GM12878 (cell line): ENCODE measurements at regions not wholly inside any gene's neighbourhood (a gene's known extent, or its start where the extent isn't known, plus 50 kb on each side); places are given as distances from the start of the nearest gene placed in this dataset.

Experiments
- CBX5 ChIP-seq: sonication (generic); IDR thresholded peaks from 2 replicates; pipeline ENCODE4 v1.6.1; 2016; ENCODE audit warnings: low read depth, moderate library complexity, mild to moderate bottlenecking, inconsistent platforms
- CUX1 ChIP-seq: IDR thresholded peaks from 2 replicates; pipeline ENCODE4 v1.6.1; 2012; ENCODE audit warnings: improper control_type of control experiment, low read depth, low read length; ENCODE audit not compliant: insufficient replicate concordance
- ETV6 ChIP-seq, 2 experiments: fragments of 450-650 bp in 1 of 2; IDR thresholded peaks in 1 of 2; conservative IDR thresholded peaks in 1 of 2; 2 replicates each; pipeline ENCODE4 v1.6.1; 2014; ENCODE audit warnings: antibody characterized with exemption in 1 of 2, borderline replicate concordance in 1 of 2, low read depth in 1 of 2, mild to moderate bottlenecking in 1 of 2, moderate library complexity in 1 of 2
- FOXM1 ChIP-seq: IDR thresholded peaks from 2 replicates; pipeline ENCODE4 v1.6.1; 2012; ENCODE audit warnings: low read depth, mild to moderate bottlenecking, inconsistent platforms, low read length, moderate library complexity
- KDM1A ChIP-seq: fragments of 200-600 bp; sonication (generic); IDR thresholded peaks from 2 replicates; pipeline ENCODE4 v1.6.1; 2016; ENCODE audit warnings: borderline replicate concordance
- MEF2A ChIP-seq: IDR thresholded peaks from 2 replicates; pipeline ENCODE4 v1.6.1; 2011; ENCODE audit warnings: low read depth, mild to moderate bottlenecking, low read length, moderate library complexity; ENCODE audit not compliant: insufficient read depth
- MTA3 ChIP-seq: IDR thresholded peaks from 2 replicates; pipeline ENCODE4 v1.6.1; 2012; ENCODE audit warnings: low read length, inconsistent platforms, borderline replicate concordance
- NFYA ChIP-seq: IDR thresholded peaks from 2 replicates; pipeline ENCODE4 v1.6.1; 2011; ENCODE audit warnings: low read depth, mild to moderate bottlenecking, low read length, improper control_type of control experiment, borderline replicate concordance
- RCOR1 ChIP-seq: conservative IDR thresholded peaks from 2 replicates; pipeline ENCODE4 v1.6.1; 2012; ENCODE audit warnings: low read depth, low read length, improper control_type of control experiment
- SP1 ChIP-seq: IDR thresholded peaks from one replicate; pipeline ENCODE4 v1.6.1; 2011; ENCODE audit warnings: low read depth, low read length
- STAT1 ChIP-seq: fragments of 450-650 bp; conservative IDR thresholded peaks from 2 replicates; pipeline ENCODE4 v1.6.1; 2014; ENCODE audit warnings: antibody characterized with exemption, mild to moderate bottlenecking
- WRNIP1 ChIP-seq: IDR thresholded peaks from 2 replicates; pipeline ENCODE4 v1.6.1; 2011; ENCODE audit warnings: low read depth, low read length, improper control_type of control experiment, borderline replicate concordance
- YBX1 ChIP-seq: fragments of 450-650 bp; IDR thresholded peaks from 2 replicates; pipeline ENCODE4 v1.6.1; 2016; ENCODE audit warnings: antibody characterized with exemption
- ZNF24 ChIP-seq: fragments of 450-650 bp; IDR thresholded peaks from 2 replicates; pipeline ENCODE4 v1.6.1; 2017; ENCODE audit warnings: antibody characterized with exemption, mild to moderate bottlenecking
- ZNF592 ChIP-seq: fragments of 450-650 bp; IDR thresholded peaks from 2 replicates; pipeline ENCODE4 v1.6.1; 2017; ENCODE audit warnings: mild to moderate bottlenecking, moderate library complexity
- TF ChIP-seq, protein P1 (sequence below): IDR thresholded peaks from 2 replicates; pipeline ENCODE4 v1.6.1; 2011; ENCODE audit warnings: low read depth, mild to moderate bottlenecking, low read length, moderate library complexity, borderline replicate concordance; ENCODE audit errors: extremely low read depth
- TF ChIP-seq, protein P2 (sequence below): fragments of 150-350 bp; IDR thresholded peaks from 2 replicates; pipeline ENCODE4 v1.6.1; 2016; ENCODE audit warnings: low read depth, low read length

- TF ChIP-seq, protein P1, sequence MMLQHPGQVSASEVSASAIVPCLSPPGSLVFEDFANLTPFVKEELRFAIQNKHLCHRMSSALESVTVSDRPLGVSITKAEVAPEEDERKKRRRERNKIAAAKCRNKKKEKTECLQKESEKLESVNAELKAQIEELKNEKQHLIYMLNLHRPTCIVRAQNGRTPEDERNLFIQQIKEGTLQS: no peak
- TF ChIP-seq STAT1 (no peak), KDM1A (no peak), MTA3 (peak; percentile 87; the same call in 1 of the 2 replicates), NFYA (no peak), YBX1 (no peak), MEF2A (peak; percentile 79), ZNF24 (0 out of 2 replicates have a peak, but pooled peaks have one; percentile 31), ETV6 (conservative IDR thresholded peaks at IDR 0.05 in 1 of 2, IDR thresholded peaks at IDR 0.05 in 1 of 2; ENCODE audit: borderline replicate concordance in 1 of 2, low read depth in 1 of 2) (peak in 1 of 2 experiments; percentile 90; a peak in 2 of 4 replicates), CUX1 (no peak), CBX5 (no peak), WRNIP1 (no peak), RCOR1 (0 out of 2 replicates have a peak, but pooled peaks have one; percentile 35), ZNF592 (no peak), SP1 (peak; percentile 53), FOXM1 (peak; percentile 88)
- TF ChIP-seq, protein P2, sequence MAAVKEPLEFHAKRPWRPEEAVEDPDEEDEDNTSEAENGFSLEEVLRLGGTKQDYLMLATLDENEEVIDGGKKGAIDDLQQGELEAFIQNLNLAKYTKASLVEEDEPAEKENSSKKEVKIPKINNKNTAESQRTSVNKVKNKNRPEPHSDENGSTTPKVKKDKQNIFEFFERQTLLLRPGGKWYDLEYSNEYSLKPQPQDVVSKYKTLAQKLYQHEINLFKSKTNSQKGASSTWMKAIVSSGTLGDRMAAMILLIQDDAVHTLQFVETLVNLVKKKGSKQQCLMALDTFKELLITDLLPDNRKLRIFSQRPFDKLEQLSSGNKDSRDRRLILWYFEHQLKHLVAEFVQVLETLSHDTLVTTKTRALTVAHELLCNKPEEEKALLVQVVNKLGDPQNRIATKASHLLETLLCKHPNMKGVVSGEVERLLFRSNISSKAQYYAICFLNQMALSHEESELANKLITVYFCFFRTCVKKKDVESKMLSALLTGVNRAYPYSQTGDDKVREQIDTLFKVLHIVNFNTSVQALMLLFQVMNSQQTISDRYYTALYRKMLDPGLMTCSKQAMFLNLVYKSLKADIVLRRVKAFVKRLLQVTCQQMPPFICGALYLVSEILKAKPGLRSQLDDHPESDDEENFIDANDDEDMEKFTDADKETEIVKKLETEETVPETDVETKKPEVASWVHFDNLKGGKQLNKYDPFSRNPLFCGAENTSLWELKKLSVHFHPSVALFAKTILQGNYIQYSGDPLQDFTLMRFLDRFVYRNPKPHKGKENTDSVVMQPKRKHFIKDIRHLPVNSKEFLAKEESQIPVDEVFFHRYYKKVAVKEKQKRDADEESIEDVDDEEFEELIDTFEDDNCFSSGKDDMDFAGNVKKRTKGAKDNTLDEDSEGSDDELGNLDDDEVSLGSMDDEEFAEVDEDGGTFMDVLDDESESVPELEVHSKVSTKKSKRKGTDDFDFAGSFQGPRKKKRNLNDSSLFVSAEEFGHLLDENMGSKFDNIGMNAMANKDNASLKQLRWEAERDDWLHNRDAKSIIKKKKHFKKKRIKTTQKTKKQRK: no peak
Measured at GRCh38 chr3:46098319-46098761, 71.1 kb upstream of the XCR1 start (continued).
